ENCODE measurements at regions not wholly inside any gene's neighbourhood (a gene's known extent, or its start where the extent isn't known, plus 50 kb on each side); places are given as distances from the start of the nearest gene placed in this dataset.

- no peak overlapping the region for H4K91ac ChIP-seq (replicated peaks; ENCODE audit: insufficient read length, low read length)
- H3K4me1 ChIP-seq (replicated peaks in 1 of 4; ENCODE audit: control insufficient read depth in 3 of 4, insufficient read depth in 4 of 4, low read length in 3 of 4): no peaks in the 10 kb centered on the region
- POLR2A ChIA-PET (ENCODE audit: partially characterized antibody): no interaction called here
- H3K9ac ChIP-seq (replicated peaks in 1 of 4; ENCODE audit: extremely low read depth in 1 of 4, low read depth in 3 of 4, low read length in 3 of 4): no peak overlapping the region
- CTCF ChIA-PET (ENCODE audit: partially characterized antibody): no interaction called here
- H3K56ac ChIP-seq (replicated peaks; ENCODE audit: insufficient read length, low read depth, low read length): no peak overlapping the region
- H2AFZ ChIP-seq (ENCODE audit: low read length): no peak overlapping the region
- H3K4me3 ChIP-seq (ENCODE audit: extremely low read depth in 1 of 4, insufficient read depth in 2 of 4, low read depth in 3 of 4, low read length in 4 of 4): no peak overlapping the region
- H3K23ac ChIP-seq (ENCODE audit: insufficient read length): no peak overlapping the region
- no peaks in the 10 kb centered on the region for H3K23me2 ChIP-seq (ENCODE audit: low read depth, low read length)
- no peak overlapping the region for H4K8ac ChIP-seq (ENCODE audit: extremely low read depth, insufficient read depth, low read length)
- H4K20me1 ChIP-seq (replicated peaks in 1 of 2; ENCODE audit: control insufficient read depth in 1 of 2, insufficient read depth in 2 of 2, low read length in 2 of 2): no peaks in the 10 kb centered on the region
- DNase-seq (ENCODE audit: low read depth in 1 of 2, low spot score in 2 of 2) (no peak), FAIRE-seq (no peak)
- peaks cover 0 to 18% of the 10 kb centered on the region in 2 experiments; a peak in 1 of 4 replicates for H3K9me3 ChIP-seq (ENCODE audit: insufficient read depth in 2 of 2, low read depth in 1 of 2, low read length in 1 of 2)
- no peak overlapping the region for H3K4me2 ChIP-seq (ENCODE audit: insufficient read depth in 1 of 2, low read depth in 2 of 2, low read length in 2 of 2)
- H3K14ac ChIP-seq (ENCODE audit: insufficient read length): no peak overlapping the region
- no peak overlapping the region for H2BK5ac ChIP-seq (ENCODE audit: low read depth, low read length)
- H2AK5ac ChIP-seq (ENCODE audit: low read depth, low read length): no peak overlapping the region
- no peaks in the 10 kb centered on the region for H3K79me2 ChIP-seq (ENCODE audit: control insufficient read depth in 1 of 2, insufficient read depth in 2 of 2, low read length in 2 of 2)
- H3K18ac ChIP-seq (ENCODE audit: extremely low read depth, low read length): no peak overlapping the region
- no peak overlapping the region for H3K27ac ChIP-seq (ENCODE audit: low read depth, low read length)
- TF ChIP-seq BCL11A (IDR thresholded peaks at IDR 0.05; ENCODE audit: low read depth in 2 of 2, low read length in 2 of 2) (no peak), PHF8 (conservative IDR thresholded peaks at IDR 0.05; ENCODE audit: low read depth, low read length) (no peak), RXRA (IDR thresholded peaks at IDR 0.05; ENCODE audit: insufficient read depth, low read depth, low read length) (no peak), MAX (IDR thresholded peaks at IDR 0.05) (no peak), POLR2AphosphoS5 (IDR thresholded peaks at IDR 0.05; ENCODE audit: low read depth, low read length) (no peak), ATF3 (IDR thresholded peaks at IDR 0.05; ENCODE audit: insufficient read depth, low read depth, low read length) (no peak), GTF2F1 (IDR thresholded peaks at IDR 0.05; ENCODE audit: borderline replicate concordance, low read depth, low read length) (no peak), SP2 (IDR thresholded peaks at IDR 0.05; ENCODE audit: low read length) (no peak), NANOG (IDR thresholded peaks at IDR 0.05; ENCODE audit: insufficient read depth, low read depth, low read length, poor library complexity, severe bottlenecking) (no peak)
- 87% methylated on average over 8 of the region's 8 CpGs; no CpG with 5 or more reads in 1 of the 2 experiments for WGBS, 2 experiments (ENCODE audit: extremely low coverage in 1 of 2, insufficient coverage in 1 of 2, insufficient read length in 1 of 2, insufficient replicate concordance in 2 of 2, low coverage in 1 of 2, low lambda C conversion rate in 2 of 2, missing lambda C conversion rate in 1 of 2)
- H2BK20ac ChIP-seq (ENCODE audit: low read length): no peak overlapping the region
- no peaks in the 10 kb centered on the region for H3K36me3 ChIP-seq (ENCODE audit: control insufficient read depth in 2 of 4, insufficient read depth in 4 of 4, low read length in 3 of 4)
- no peak overlapping the region for H2BK12ac ChIP-seq (ENCODE audit: low read depth, low read length)
- no peak overlapping the region for H2BK120ac ChIP-seq (replicated peaks; ENCODE audit: low read depth, low read length)
- H2BK15ac ChIP-seq (ENCODE audit: low read length): no peak overlapping the region
- no peak overlapping the region for H3K4ac ChIP-seq (replicated peaks; ENCODE audit: insufficient read length, low read depth, low read length)
- no peak overlapping the region for H4K5ac ChIP-seq (ENCODE audit: insufficient read length, low read depth, low read length)
- no peaks in the 10 kb centered on the region for H3K79me1 ChIP-seq (ENCODE audit: low read depth, low read length)
- no peaks in the 10 kb centered on the region for H3K27me3 ChIP-seq (replicated peaks in 1 of 4; ENCODE audit: control insufficient read depth in 3 of 4, extremely low read depth in 1 of 4, insufficient read depth in 3 of 4, low read length in 3 of 4)
Measured at GRCh38 chr2:13284688-13285087, 568.0 kb downstream of the TRIB2 start.

Data from H1 (cell line).